ENCODE measurements at regions not wholly inside any gene's neighbourhood (a gene's known extent, or its start where the extent isn't known, plus 50 kb on each side); places are given as distances from the start of the nearest gene placed in this dataset.

DNA sequence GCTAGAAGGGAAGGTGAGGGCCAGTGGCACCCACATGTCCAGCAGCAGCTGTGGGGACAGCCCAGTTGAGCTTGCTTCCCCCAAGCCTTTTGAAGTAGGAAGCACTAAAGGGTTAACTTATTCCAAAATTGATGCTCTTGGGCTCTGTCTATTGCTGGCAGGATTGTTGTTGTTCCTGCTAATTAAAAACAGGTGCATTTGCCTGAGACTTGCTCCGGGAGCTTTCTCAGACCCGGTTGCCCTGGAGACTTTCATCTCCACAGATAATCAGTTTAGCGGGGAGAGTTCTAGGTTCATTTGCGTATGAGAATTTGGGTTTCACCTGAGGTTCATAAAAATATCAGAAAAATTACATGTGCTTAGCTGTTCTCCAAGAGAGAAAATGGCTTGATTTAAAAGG lies 277.3 kb downstream of the LRATD1 start:
- intact Hi-C loops (cut with DNase I), result no loop called here
- Histone ChIP-seq H3K9me3 (no peaks in the 10 kb centered on the region), H3K4me1 (ENCODE audit: insufficient read depth) (no peaks in the 10 kb centered on the region), H3K36me3 (no peaks in the 10 kb centered on the region), H3K27me3 (no peaks in the 10 kb centered on the region), H3K4me3 (no peak overlapping the region), H3K27ac (no peak overlapping the region)
- TF ChIP-seq EP300 (IDR thresholded peaks at IDR 0.05), result no peak
- no peak for TF ChIP-seq POLR2A (IDR thresholded peaks at IDR 0.05)
- TF ChIP-seq, protein P1, sequence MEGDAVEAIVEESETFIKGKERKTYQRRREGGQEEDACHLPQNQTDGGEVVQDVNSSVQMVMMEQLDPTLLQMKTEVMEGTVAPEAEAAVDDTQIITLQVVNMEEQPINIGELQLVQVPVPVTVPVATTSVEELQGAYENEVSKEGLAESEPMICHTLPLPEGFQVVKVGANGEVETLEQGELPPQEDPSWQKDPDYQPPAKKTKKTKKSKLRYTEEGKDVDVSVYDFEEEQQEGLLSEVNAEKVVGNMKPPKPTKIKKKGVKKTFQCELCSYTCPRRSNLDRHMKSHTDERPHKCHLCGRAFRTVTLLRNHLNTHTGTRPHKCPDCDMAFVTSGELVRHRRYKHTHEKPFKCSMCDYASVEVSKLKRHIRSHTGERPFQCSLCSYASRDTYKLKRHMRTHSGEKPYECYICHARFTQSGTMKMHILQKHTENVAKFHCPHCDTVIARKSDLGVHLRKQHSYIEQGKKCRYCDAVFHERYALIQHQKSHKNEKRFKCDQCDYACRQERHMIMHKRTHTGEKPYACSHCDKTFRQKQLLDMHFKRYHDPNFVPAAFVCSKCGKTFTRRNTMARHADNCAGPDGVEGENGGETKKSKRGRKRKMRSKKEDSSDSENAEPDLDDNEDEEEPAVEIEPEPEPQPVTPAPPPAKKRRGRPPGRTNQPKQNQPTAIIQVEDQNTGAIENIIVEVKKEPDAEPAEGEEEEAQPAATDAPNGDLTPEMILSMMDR (IDR thresholded peaks at IDR 0.05), result no peak
- DNase-seq, result no peak
- 38 to 43% (median 40%) methylated on average over 4 of the region's 4 CpGs for WGBS, 3 donors

DNA sequence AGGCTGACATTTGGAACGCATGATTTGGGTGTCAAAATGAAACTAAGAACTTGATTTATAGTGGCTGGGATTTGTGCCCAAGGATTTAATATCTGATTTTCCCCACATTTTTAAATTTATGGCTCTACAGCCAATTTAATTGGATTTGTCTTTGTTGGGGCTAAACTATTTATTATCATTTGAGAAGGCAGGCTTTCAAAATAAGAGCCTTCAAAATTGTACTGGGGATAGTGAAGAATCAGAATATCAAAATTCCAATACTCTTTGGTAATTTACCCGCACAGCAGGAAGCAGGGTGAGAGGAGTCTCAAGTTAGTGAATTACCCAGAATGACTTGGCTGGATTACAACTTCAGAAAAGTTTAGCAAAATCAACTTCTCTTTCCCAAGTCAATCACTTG lies 278.1 kb downstream of the LRATD1 start:
- Histone ChIP-seq H3K36me3 (no peaks in the 10 kb centered on the region), H3K27ac (no peak overlapping the region), H3K27me3 (no peaks in the 10 kb centered on the region), H3K4me1 (ENCODE audit: insufficient read depth) (no peaks in the 10 kb centered on the region), H3K4me3 (no peak overlapping the region), H3K9me3 (no peaks in the 10 kb centered on the region)
- whole genome bisulfite sequencing, 3 donors, result 19 to 33% (median 27%) methylated on average over 2 of the region's 2 CpGs
- TF ChIP-seq POLR2A (IDR thresholded peaks at IDR 0.05), result no peak
- TF ChIP-seq EP300 (IDR thresholded peaks at IDR 0.05), result no peak
- TF ChIP-seq, protein P1 (IDR thresholded peaks at IDR 0.05), result no peak
- DNase-seq, result no peak
- intact Hi-C loops (cut with DNase I), result no loop called here

DNA sequence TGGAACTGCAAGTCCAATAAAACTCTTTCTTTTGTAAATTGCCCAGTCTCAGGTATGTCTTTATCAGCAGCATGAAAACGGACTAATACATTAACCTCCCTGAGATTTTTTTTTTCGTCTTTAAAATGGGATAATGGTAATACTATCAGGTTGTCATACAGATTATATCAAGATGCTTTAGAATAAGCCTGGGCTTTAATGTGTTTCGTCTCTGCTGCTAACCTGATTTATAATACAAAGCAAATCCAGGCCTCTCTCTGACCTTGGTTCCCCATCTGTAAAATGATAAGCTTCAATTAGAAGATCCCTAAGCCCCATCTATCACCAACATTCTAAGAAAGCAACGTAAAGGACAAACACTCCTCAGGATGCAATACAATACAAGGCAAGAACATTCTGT lies 283.5 kb downstream of the LRATD1 start:
- Histone ChIP-seq H3K9me3 (no peaks in the 10 kb centered on the region), H3K36me3 (no peaks in the 10 kb centered on the region), H3K27ac (no peak overlapping the region), H3K4me1 (ENCODE audit: insufficient read depth) (no peaks in the 10 kb centered on the region), H3K4me3 (no peak overlapping the region), H3K27me3 (no peaks in the 10 kb centered on the region)
- TF ChIP-seq EP300 (IDR thresholded peaks at IDR 0.05) (no peak), POLR2A (IDR thresholded peaks at IDR 0.05) (no peak)
- TF ChIP-seq, protein P1 (IDR thresholded peaks at IDR 0.05), result no peak
- intact Hi-C loops (cut with DNase I), result no loop called here
- no peak for DNase-seq
- WGBS, 3 donors, result 30 to 39% (median 38%) methylated on average over 4 of the region's 4 CpGs

DNA sequence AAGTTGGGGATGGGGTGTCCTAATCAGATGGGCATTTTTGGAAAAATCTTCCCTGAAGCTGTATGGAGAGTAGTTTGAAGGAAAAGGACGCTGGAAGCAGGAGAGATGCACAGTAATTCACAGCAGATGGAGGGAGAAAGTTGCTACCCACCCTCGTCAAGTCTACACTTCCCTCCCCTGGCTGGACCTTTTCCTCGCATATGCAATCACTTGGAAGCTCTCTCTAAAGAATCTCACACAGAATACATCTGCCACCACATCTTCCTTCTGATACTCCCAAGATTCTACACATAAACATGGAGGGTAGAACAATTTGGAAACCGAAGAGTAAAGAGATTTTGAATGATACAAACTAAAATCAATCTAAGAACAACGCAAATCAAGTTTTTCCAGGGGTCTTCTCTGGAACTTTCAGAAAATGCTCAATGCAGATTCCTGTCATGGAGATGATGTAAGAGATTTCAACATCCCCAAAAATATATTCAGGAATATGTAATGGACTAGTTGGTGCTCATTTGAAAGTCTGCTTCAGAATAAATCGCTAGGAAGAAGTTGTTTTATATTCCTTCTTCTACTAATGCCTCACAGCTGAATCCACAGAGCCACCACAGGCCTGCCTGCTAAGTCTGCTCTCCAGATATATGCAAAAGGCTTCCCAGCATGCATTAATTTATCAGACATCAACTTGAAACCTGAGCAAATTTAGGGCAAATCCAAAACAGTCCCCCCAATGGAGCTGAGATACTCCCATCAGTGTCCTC lies 291.5 kb downstream of the LRATD1 start:
- WGBS, 3 donors, result 79 to 84% (median 82%) methylated on average over 6 of the region's 6 CpGs
- intact Hi-C loops (cut with DNase I), result loop anchor here in 1 of 4 donors (5.0 kb wide), 1 partner anchor 533 kb away; no protein-coding TSS in a partner anchor
- DNase-seq, result no peak
- Histone ChIP-seq H3K9me3 (no peaks in the 10 kb centered on the region), H3K4me1 (ENCODE audit: insufficient read depth) (no peaks in the 10 kb centered on the region), H3K27me3 (no peaks in the 10 kb centered on the region), H3K36me3 (no peaks in the 10 kb centered on the region), H3K4me3 (no peak overlapping the region), H3K27ac (no peak overlapping the region)
- TF ChIP-seq POLR2A (IDR thresholded peaks at IDR 0.05) (no peak), EP300 (IDR thresholded peaks at IDR 0.05) (no peak)
- TF ChIP-seq, protein P1 (IDR thresholded peaks at IDR 0.05), result no peak

All from ovary (tissue), 7 donors.